ENCODE measurements at regions not wholly inside any gene's neighbourhood (a gene's known extent, or its start where the extent isn't known, plus 50 kb on each side); places are given as distances from the start of the nearest gene placed in this dataset.
"Not testable (repeated sequence)": the region's sequence is repeated elsewhere in the genome, so short reads cannot be mapped to it uniquely, and the experiment has no call there.

- Histone ChIP-seq H3K27me3 (replicated peaks; ENCODE audit: control insufficient read depth, insufficient read depth, low read length, poor library complexity, severe bottlenecking) (no peaks in the 10 kb centered on the region), H3K9me3 (ENCODE audit: control insufficient read depth, low read length) (no peaks in the 10 kb centered on the region)
Observed at GRCh38 chr7:106749165-106749564, 88.2 kb upstream of the CCDC71L start.

GRCh38 chr7:106750773-106751172 is 89.8 kb upstream of the CCDC71L start:
- no peaks in the 10 kb centered on the region for H3K9me3 ChIP-seq (ENCODE audit: control insufficient read depth, low read length)
- H3K27ac ChIP-seq (ENCODE audit: insufficient read depth, low read length, poor library complexity, severe bottlenecking), result no peak overlapping the region
- H3K4me1 ChIP-seq (ENCODE audit: control insufficient read depth, insufficient read depth, low read length, poor library complexity, severe bottlenecking), result no peaks in the 10 kb centered on the region
- no peak for DNase-seq
- no peaks in the 10 kb centered on the region for H3K36me3 ChIP-seq (ENCODE audit: control insufficient read depth, insufficient read depth, low read length)
- no peak overlapping the region for H3K4me3 ChIP-seq (ENCODE audit: insufficient read depth, low read depth, low read length, poor library complexity, severe bottlenecking)
- H3K27me3 ChIP-seq (replicated peaks; ENCODE audit: control insufficient read depth, insufficient read depth, low read length, poor library complexity, severe bottlenecking), result no peaks in the 10 kb centered on the region

More at GRCh38 chr7:106749165-106749564, 88.2 kb upstream of the CCDC71L start:
- no peaks in the 10 kb centered on the region for H3K36me3 ChIP-seq (ENCODE audit: control insufficient read depth, insufficient read depth, low read length)
- no peak overlapping the region for H3K4me3 ChIP-seq (ENCODE audit: insufficient read depth, low read depth, low read length, poor library complexity, severe bottlenecking)
- no peaks in the 10 kb centered on the region for H3K4me1 ChIP-seq (ENCODE audit: control insufficient read depth, insufficient read depth, low read length, poor library complexity, severe bottlenecking)
- H3K27ac ChIP-seq (ENCODE audit: insufficient read depth, low read length, poor library complexity, severe bottlenecking), result no peak overlapping the region
- no peak for DNase-seq

DNA sequence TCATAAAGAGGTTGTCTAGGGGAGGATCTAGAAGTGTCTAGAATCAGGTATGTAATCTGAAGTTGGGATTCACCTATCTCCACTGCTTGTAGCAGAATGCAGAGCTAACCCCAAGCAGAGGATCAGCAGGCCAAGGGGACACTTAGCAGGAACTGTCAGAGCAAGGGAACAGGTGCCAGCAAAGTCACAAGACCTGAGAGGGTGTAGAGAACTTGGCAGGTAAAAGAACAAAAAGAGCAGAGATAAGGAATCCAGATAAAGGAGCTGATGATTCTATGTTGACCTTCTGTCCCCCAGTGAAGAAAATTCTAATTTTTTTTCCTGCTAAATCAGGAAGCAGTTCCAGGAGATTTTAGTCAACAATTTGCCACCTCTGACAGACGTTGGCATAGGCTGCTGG is 91.4 kb upstream of the CCDC71L start:
- H3K9me3 ChIP-seq (ENCODE audit: control insufficient read depth, low read length), result no peaks in the 10 kb centered on the region
- H3K27me3 ChIP-seq (replicated peaks; ENCODE audit: control insufficient read depth, insufficient read depth, low read length, poor library complexity, severe bottlenecking), result no peaks in the 10 kb centered on the region
- H3K36me3 ChIP-seq (ENCODE audit: control insufficient read depth, insufficient read depth, low read length), result no peaks in the 10 kb centered on the region
- no peaks in the 10 kb centered on the region for H3K4me1 ChIP-seq (ENCODE audit: control insufficient read depth, insufficient read depth, low read length, poor library complexity, severe bottlenecking)
- no peak overlapping the region for H3K27ac ChIP-seq (ENCODE audit: insufficient read depth, low read length, poor library complexity, severe bottlenecking)
- H3K4me3 ChIP-seq (ENCODE audit: insufficient read depth, low read depth, low read length, poor library complexity, severe bottlenecking), result no peak overlapping the region
- no peak for DNase-seq

GRCh38 chr7:106755024-106755423 is 94.1 kb upstream of the CCDC71L start:
- not testable (repeated sequence) for H3K4me3 ChIP-seq (ENCODE audit: insufficient read depth, low read depth, low read length, poor library complexity, severe bottlenecking); H3K36me3 ChIP-seq (ENCODE audit: control insufficient read depth, insufficient read depth, low read length); H3K27me3 ChIP-seq (replicated peaks; ENCODE audit: control insufficient read depth, insufficient read depth, low read length, poor library complexity, severe bottlenecking); DNase-seq; H3K9me3 ChIP-seq (ENCODE audit: control insufficient read depth, low read length); H3K27ac ChIP-seq (ENCODE audit: insufficient read depth, low read length, poor library complexity, severe bottlenecking); H3K4me1 ChIP-seq (ENCODE audit: control insufficient read depth, insufficient read depth, low read length, poor library complexity, severe bottlenecking)

DNA sequence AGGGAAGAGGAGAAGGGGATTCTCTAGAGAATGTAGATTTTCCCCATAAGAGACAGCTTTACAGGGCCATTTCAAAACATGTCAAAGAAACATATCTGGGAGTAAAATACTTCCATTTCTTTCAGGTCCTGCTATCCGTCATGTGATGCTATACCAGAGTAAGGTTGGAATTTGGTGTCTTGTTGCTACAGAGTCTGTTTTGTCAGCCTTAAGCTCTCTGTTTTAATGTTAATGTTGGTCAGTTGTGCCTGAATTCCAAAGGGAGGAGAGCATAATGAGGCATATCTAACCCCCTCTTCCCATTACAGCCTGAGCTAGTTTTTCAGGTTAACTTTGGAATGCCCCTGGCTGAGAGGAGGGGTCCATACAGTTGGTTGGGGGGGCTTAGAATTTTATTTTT is 94.7 kb upstream of the CCDC71L start:
- H3K4me1 ChIP-seq (ENCODE audit: control insufficient read depth, insufficient read depth, low read length, poor library complexity, severe bottlenecking), result no peaks in the 10 kb centered on the region
- H3K27me3 ChIP-seq (replicated peaks; ENCODE audit: control insufficient read depth, insufficient read depth, low read length, poor library complexity, severe bottlenecking), result no peaks in the 10 kb centered on the region
- H3K27ac ChIP-seq (ENCODE audit: insufficient read depth, low read length, poor library complexity, severe bottlenecking), result no peak overlapping the region
- H3K36me3 ChIP-seq (ENCODE audit: control insufficient read depth, insufficient read depth, low read length), result no peaks in the 10 kb centered on the region
- no peak for DNase-seq
- H3K9me3 ChIP-seq (ENCODE audit: control insufficient read depth, low read length), result no peaks in the 10 kb centered on the region
- H3K4me3 ChIP-seq (ENCODE audit: insufficient read depth, low read depth, low read length, poor library complexity, severe bottlenecking), result no peak overlapping the region

DNA sequence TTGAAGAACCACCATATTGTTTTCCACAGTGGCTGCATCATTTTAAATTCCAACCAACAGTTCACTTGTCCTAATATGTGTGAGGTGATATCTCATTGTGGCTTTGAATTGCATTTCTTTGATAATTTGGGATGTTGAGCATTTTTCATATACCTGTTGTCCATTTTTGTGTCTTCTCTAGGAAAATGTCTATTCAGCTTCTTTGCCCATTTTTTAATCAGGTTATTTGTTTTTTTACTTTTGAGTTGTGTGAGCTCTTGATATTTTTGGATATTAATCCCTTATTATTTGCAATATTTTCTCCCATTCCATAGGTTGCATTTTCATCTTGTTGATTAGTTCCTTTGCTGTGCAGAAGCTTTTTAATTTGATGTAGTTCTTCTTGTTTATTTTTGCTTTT is 95.1 kb upstream of the CCDC71L start:
- no peak for DNase-seq
- H3K4me3 ChIP-seq (ENCODE audit: insufficient read depth, low read depth, low read length, poor library complexity, severe bottlenecking), result no peak overlapping the region

DNA sequence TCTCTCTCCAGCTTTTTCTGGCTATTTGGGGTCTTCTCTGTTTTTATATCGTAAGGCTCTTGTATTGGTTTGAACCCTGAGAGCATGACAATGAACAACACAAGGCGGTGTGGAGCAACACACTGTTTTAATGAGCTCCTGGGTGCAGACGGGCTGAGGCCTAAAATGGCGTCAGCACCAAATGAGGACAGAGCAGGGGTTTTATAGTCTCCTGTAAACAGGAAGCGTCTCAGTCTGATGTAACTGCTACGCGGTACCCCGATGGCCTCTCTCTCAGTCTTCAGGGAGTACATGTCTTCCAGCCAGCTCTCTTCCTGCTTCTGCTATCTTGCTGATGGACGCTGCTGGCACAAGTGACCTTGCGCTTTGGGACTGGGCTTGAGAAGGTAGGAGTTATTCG is 95.9 kb upstream of the CCDC71L start:
- no peaks in the 10 kb centered on the region for H3K4me1 ChIP-seq (ENCODE audit: control insufficient read depth, insufficient read depth, low read length, poor library complexity, severe bottlenecking)
- H3K27me3 ChIP-seq (replicated peaks; ENCODE audit: control insufficient read depth, insufficient read depth, low read length, poor library complexity, severe bottlenecking), result no peaks in the 10 kb centered on the region
- no peak overlapping the region for H3K27ac ChIP-seq (ENCODE audit: insufficient read depth, low read length, poor library complexity, severe bottlenecking)
- no peaks in the 10 kb centered on the region for H3K9me3 ChIP-seq (ENCODE audit: control insufficient read depth, low read length)
- DNase-seq, result no peak
- no peaks in the 10 kb centered on the region for H3K36me3 ChIP-seq (ENCODE audit: control insufficient read depth, insufficient read depth, low read length)
- H3K4me3 ChIP-seq (ENCODE audit: insufficient read depth, low read depth, low read length, poor library complexity, severe bottlenecking), result no peak overlapping the region

More for the DNA sequence above, 95.1 kb upstream of the CCDC71L start:
- Histone ChIP-seq H3K36me3 (ENCODE audit: control insufficient read depth, insufficient read depth, low read length) (no peaks in the 10 kb centered on the region), H3K27ac (ENCODE audit: insufficient read depth, low read length, poor library complexity, severe bottlenecking) (no peak overlapping the region), H3K27me3 (replicated peaks; ENCODE audit: control insufficient read depth, insufficient read depth, low read length, poor library complexity, severe bottlenecking) (no peaks in the 10 kb centered on the region), H3K9me3 (ENCODE audit: control insufficient read depth, low read length) (no peaks in the 10 kb centered on the region), H3K4me1 (ENCODE audit: control insufficient read depth, insufficient read depth, low read length, poor library complexity, severe bottlenecking) (no peaks in the 10 kb centered on the region)

GRCh38 chr7:106757846-106758245 is 96.9 kb upstream of the CCDC71L start:
- H3K4me1 ChIP-seq (ENCODE audit: control insufficient read depth, insufficient read depth, low read length, poor library complexity, severe bottlenecking), result no peaks in the 10 kb centered on the region
- DNase-seq, result no peak
- no peak overlapping the region for H3K4me3 ChIP-seq (ENCODE audit: insufficient read depth, low read depth, low read length, poor library complexity, severe bottlenecking)

GRCh38 chr7:106762845-106763244 is 101.9 kb upstream of the CCDC71L start:
- not testable (repeated sequence) for H3K4me1 ChIP-seq (ENCODE audit: control insufficient read depth, insufficient read depth, low read length, poor library complexity, severe bottlenecking); H3K36me3 ChIP-seq (ENCODE audit: control insufficient read depth, insufficient read depth, low read length); DNase-seq; H3K27me3 ChIP-seq (replicated peaks; ENCODE audit: control insufficient read depth, insufficient read depth, low read length, poor library complexity, severe bottlenecking); H3K9me3 ChIP-seq (ENCODE audit: control insufficient read depth, low read length); H3K4me3 ChIP-seq (ENCODE audit: insufficient read depth, low read depth, low read length, poor library complexity, severe bottlenecking); H3K27ac ChIP-seq (ENCODE audit: insufficient read depth, low read length, poor library complexity, severe bottlenecking)

More at GRCh38 chr7:106757846-106758245, 96.9 kb upstream of the CCDC71L start:
- Histone ChIP-seq H3K36me3 (ENCODE audit: control insufficient read depth, insufficient read depth, low read length) (no peaks in the 10 kb centered on the region), H3K9me3 (ENCODE audit: control insufficient read depth, low read length) (no peaks in the 10 kb centered on the region), H3K27me3 (replicated peaks; ENCODE audit: control insufficient read depth, insufficient read depth, low read length, poor library complexity, severe bottlenecking) (no peaks in the 10 kb centered on the region), H3K27ac (ENCODE audit: insufficient read depth, low read length, poor library complexity, severe bottlenecking) (no peak overlapping the region)

DNA sequence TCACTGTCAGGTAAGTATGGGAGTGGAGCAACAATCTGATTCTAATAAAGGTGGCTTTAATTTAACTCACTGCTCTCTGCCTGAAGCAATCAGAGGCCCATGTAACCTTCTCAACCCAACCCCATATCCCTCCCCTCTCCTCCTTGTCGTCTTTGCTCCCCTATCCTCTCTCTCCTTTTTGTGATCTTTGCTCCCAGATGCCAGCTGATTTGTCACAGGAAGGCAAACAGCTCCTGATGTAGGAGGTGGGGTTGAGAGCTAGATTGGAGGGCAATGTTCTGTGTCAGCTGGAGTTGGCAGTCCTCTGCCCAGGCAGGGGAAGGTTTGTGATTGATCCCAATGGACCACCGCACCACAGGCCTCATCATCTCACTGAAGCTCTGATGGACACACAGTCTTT is 101.4 kb upstream of the PIK3CG start:
- peaks cover 11% of the 10 kb centered on the region for H3K4me1 ChIP-seq (ENCODE audit: control insufficient read depth, insufficient read depth, low read length, poor library complexity, severe bottlenecking)
- no peak overlapping the region for H3K4me3 ChIP-seq (ENCODE audit: insufficient read depth, low read depth, low read length, poor library complexity, severe bottlenecking)
- H3K27me3 ChIP-seq (replicated peaks; ENCODE audit: control insufficient read depth, insufficient read depth, low read length, poor library complexity, severe bottlenecking), result no peaks in the 10 kb centered on the region
- DNase-seq, result no peak
- no peak overlapping the region for H3K27ac ChIP-seq (ENCODE audit: insufficient read depth, low read length, poor library complexity, severe bottlenecking)
- no peaks in the 10 kb centered on the region for H3K9me3 ChIP-seq (ENCODE audit: control insufficient read depth, low read length)
- H3K36me3 ChIP-seq (ENCODE audit: control insufficient read depth, insufficient read depth, low read length), result no peaks in the 10 kb centered on the region

Data from effector memory CD4-positive, alpha-beta T cell (primary cell).